Activated T-cell treated with anti-CD3 and anti-CD28 coated beads, Interleukin-2, amount 50 U/mL, for 72 hours (primary cell): ENCODE measurements at regions not wholly inside any gene's neighbourhood (a gene's known extent, or its start where the extent isn't known, plus 50 kb on each side); places are given as distances from the start of the nearest gene placed in this dataset.

Experiments used
- ATAC-seq, 2 donors: fragments of 150-1000 bp; cut with Tn5 transposase; replicated peaks in 1 of 2; 2 replicates each; pipeline ENCODE4 v1.10.0; 2021; ENCODE audit warnings: moderate library complexity in 2 of 2, mild to moderate bottlenecking in 1 of 2
- DNase-seq, 2 donors: peaks; one replicate each; pipeline ENCODE4 v3.0.0; 2021 to 2022; ENCODE audit warnings: mixed read lengths in 1 of 2
- H3K27ac Mint-ChIP-seq: one replicate; pipeline ENCODE4 v1.8.0; 2022; ENCODE audit warnings: mild to moderate bottlenecking, moderate library complexity, mixed read lengths
- H3K27me3 Mint-ChIP-seq: one replicate; pipeline ENCODE4 v1.8.0; 2022; ENCODE audit warnings: low read depth, mixed read lengths
- H3K36me3 Mint-ChIP-seq, 2 donors: one replicate each; pipeline ENCODE4 v1.8.0; 2022; ENCODE audit warnings: mixed read lengths in 2 of 2, mild to moderate bottlenecking in 1 of 2; ENCODE audit not compliant: insufficient read depth in 2 of 2
- H3K4me1 Mint-ChIP-seq: one replicate; pipeline ENCODE4 v1.8.0; 2022; ENCODE audit warnings: low read depth, mixed read lengths
- H3K4me3 Mint-ChIP-seq, 2 donors: one replicate each; pipeline ENCODE4 v1.8.0; 2022; ENCODE audit warnings: mild to moderate bottlenecking in 2 of 2, mixed read lengths in 2 of 2, moderate library complexity in 2 of 2
- H3K9me3 Mint-ChIP-seq, 2 donors: one replicate each; pipeline ENCODE4 v1.8.0; 2022; ENCODE audit warnings: mixed read lengths in 2 of 2

DNA sequence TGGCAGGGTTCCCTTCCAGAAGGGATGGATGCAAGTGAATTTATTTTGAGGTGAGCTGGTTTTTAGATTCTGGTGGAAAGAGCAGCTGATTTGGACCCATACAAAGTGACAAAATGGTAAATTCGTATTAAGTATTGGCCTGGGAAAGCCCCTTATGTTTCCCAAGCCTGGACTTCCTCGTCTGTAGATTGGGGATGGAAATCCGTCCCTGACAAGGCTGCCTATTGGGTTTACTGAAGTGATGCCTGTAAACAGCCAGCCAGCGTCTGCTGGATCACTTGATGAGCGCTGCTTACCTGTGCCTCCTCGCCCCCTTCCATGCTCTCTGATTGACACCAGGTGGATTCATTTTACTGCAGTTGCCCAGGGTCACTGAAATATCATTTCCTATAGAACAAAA is 233.8 kb downstream of the GADD45G start:
- H3K4me1 Mint-ChIP-seq, result no peaks in the 10 kb centered on the region
- H3K4me3 Mint-ChIP-seq, result no peak overlapping the region
- peaks cover 0 to 1% of the 10 kb centered on the region in 2 donors for H3K9me3 Mint-ChIP-seq
- no peak for DNase-seq
- no peaks in the 10 kb centered on the region for H3K36me3 Mint-ChIP-seq
- H3K27me3 Mint-ChIP-seq, result no peaks in the 10 kb centered on the region
- no peak for ATAC-seq
- no peak overlapping the region for H3K27ac Mint-ChIP-seq

- H3K4me1 Mint-ChIP-seq, result no peaks in the 10 kb centered on the region
- no peak for DNase-seq
Observed at GRCh38 chr9:89839449-89839848, 234.6 kb downstream of the GADD45G start.

DNA sequence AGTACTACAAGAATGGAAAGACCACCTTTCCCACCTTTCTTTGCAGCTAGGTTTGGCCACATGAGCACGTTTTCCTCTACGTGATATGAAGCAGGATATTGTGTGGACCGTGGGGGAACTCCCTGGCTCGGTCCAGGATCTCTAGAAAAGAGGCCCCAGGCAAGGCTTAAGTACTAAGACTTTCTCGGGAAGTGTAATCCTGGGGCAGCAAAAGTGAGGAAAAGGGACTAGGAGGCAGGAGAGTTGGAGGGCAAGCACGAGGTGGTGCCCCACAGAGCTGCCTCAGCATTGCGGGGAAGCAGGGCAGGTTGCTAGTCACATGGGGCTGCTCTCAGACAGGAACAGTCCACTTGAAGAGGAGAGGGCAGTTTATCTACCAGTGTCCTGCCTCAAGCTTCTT is 235.1 kb downstream of the GADD45G start:
- no peaks in the 10 kb centered on the region for H3K4me1 Mint-ChIP-seq
- ATAC-seq (no peak), DNase-seq (no peak)
- no peak overlapping the region for H3K4me3 Mint-ChIP-seq
- no peaks in the 10 kb centered on the region for H3K27me3 Mint-ChIP-seq
- peaks cover 0 to 1% of the 10 kb centered on the region in 2 donors for H3K9me3 Mint-ChIP-seq
- H3K36me3 Mint-ChIP-seq, result no peaks in the 10 kb centered on the region
- H3K27ac Mint-ChIP-seq, result no peak overlapping the region

More at GRCh38 chr9:89839449-89839848, 234.6 kb downstream of the GADD45G start:
- peaks cover 0 to 1% of the 10 kb centered on the region in 2 donors for H3K9me3 Mint-ChIP-seq
- no peaks in the 10 kb centered on the region for H3K27me3 Mint-ChIP-seq
- H3K27ac Mint-ChIP-seq, result no peak overlapping the region
- no peaks in the 10 kb centered on the region for H3K36me3 Mint-ChIP-seq
- no peak overlapping the region for H3K4me3 Mint-ChIP-seq
- ATAC-seq, result no peak

DNA sequence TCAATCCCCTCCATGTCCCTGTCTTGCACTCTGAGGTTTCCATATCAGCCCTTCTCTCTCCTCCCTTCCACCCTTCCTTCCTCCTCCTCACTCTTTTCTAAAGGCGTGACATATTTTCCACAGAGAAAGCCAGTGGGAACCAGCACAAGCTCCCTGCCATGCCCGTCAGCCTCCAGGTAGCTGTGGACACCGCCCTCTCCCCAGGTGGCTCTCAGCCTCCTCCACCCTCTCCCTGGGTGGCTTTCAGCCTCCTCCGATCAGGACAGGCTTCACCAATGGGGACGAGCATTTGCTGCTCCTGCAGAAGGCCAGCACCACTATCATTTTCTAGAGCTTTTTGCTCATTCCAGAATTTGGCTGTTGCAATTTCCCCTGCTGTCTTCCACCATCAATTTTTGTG is 236.6 kb downstream of the GADD45G start:
- H3K9me3 Mint-ChIP-seq, result peaks cover 0 to 1% of the 10 kb centered on the region in 2 donors
- H3K27ac Mint-ChIP-seq, result no peak overlapping the region
- DNase-seq, result no peak
- H3K4me1 Mint-ChIP-seq, result no peaks in the 10 kb centered on the region
- ATAC-seq, result no peak
- H3K4me3 Mint-ChIP-seq, result no peak overlapping the region
- no peaks in the 10 kb centered on the region for H3K36me3 Mint-ChIP-seq
- no peaks in the 10 kb centered on the region for H3K27me3 Mint-ChIP-seq

DNA sequence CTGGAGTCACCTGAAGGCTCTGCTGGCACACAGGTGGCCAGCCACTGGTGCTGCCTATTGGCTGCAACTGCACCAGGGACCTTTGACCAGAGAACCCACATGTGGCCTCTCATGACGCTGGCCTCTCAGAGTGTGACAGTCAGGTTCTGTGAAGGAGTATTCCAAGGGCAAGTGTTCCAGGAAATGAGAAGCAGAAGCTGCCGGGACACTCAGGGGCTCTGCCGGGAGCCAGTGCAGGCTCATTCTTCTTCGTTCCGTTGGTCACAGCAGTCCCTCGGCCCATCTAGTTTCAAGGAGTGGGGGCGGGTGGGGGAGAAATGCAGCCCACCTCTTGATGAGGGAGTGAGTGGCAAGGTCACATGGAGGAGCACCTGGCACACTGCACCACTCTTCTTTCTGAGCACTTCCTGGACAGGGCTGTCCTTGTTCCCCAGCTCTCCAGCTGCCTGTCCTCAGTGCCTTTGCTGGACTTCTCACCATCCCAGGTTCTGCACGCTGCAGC is 237.5 kb downstream of the GADD45G start:
- ATAC-seq, result no peak
- H3K27me3 Mint-ChIP-seq, result no peaks in the 10 kb centered on the region
- no peaks in the 10 kb centered on the region for H3K36me3 Mint-ChIP-seq
- DNase-seq, result no peak
- H3K4me1 Mint-ChIP-seq, result no peaks in the 10 kb centered on the region
- peaks cover 0 to 1% of the 10 kb centered on the region in 2 donors for H3K9me3 Mint-ChIP-seq
- H3K4me3 Mint-ChIP-seq, result no peak overlapping the region
- H3K27ac Mint-ChIP-seq, result no peak overlapping the region

DNA sequence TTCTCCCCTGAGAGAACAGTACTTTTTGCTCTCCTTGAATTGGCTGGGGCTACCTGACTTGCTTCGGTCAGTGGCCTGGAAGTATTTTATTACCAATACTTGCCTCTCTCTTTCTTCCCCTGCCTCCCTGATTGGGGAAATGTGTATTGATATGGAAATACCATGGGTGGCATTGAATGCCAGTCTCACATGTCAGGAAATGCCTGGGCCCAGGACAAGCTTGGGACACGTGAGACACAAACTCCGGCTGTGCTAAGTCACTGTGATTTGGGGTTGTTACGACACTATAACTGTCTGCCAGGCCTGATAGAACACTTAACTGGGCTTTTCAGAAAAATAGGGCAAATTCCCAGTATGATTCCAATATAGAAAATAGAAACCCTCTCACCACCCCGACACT is 238.3 kb downstream of the GADD45G start:
- peaks cover 0 to 1% of the 10 kb centered on the region in 2 donors for H3K9me3 Mint-ChIP-seq
- H3K27ac Mint-ChIP-seq, result no peak overlapping the region
- H3K36me3 Mint-ChIP-seq, result no peaks in the 10 kb centered on the region
- DNase-seq (no peak), ATAC-seq (no peak)
- no peaks in the 10 kb centered on the region for H3K4me1 Mint-ChIP-seq
- H3K27me3 Mint-ChIP-seq, result no peaks in the 10 kb centered on the region
- no peak overlapping the region for H3K4me3 Mint-ChIP-seq

- Mint-ChIP-seq H3K9me3 (peaks cover 0 to 1% of the 10 kb centered on the region in 2 donors), H3K4me3 (no peak overlapping the region), H3K27me3 (no peaks in the 10 kb centered on the region), H3K27ac (no peak overlapping the region), H3K4me1 (no peaks in the 10 kb centered on the region), H3K36me3 (no peaks in the 10 kb centered on the region)
- DNase-seq, result no peak
- no peak for ATAC-seq
Observed at GRCh38 chr9:89843591-89843990, 238.8 kb downstream of the GADD45G start.

DNA sequence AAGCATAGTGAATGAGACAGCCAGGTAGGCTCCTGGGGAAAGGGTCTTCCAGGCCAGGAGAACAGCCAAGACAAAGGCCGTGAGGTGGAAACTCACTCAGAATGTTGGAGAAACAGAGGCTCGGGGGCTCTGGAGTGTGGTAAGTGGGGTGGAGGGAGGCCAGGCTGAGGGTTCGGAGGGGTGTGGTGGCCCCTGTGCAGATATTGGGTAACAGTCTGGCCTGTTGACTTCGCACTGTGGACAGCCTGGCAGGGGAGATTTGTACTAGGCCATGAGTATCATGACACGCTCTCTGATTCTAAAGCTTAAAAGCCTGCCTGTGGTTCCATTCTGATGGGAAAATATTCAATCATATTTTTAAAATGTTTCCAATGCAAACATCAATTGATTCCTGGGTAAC is 239.3 kb downstream of the GADD45G start:
- Mint-ChIP-seq H3K4me3 (no peak overlapping the region), H3K36me3 (no peaks in the 10 kb centered on the region), H3K4me1 (no peaks in the 10 kb centered on the region), H3K27ac (no peak overlapping the region), H3K27me3 (no peaks in the 10 kb centered on the region), H3K9me3 (peaks cover 0 to 1% of the 10 kb centered on the region in 2 donors)
- DNase-seq (no peak), ATAC-seq (no peak)

DNA sequence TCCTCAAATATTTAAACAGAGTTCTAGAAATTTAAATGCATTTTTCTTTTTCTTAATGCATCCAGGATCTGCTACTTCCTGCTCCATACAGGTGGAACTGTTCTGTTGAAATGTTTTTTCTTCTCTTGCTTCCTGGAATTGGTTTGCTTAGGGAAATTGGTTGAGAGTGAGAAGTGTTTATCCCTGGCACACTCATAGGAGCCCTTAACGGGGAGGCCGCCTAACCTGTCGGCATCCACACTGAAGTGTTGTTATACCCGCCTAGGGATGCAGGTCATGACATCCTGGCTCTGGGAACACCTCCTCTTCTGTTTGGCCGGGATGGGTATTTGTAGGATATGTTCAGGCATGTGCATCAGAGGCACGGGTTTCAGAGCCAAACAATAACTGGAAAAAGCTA is 239.7 kb downstream of the GADD45G start:
- no peaks in the 10 kb centered on the region for H3K27me3 Mint-ChIP-seq
- DNase-seq, result no peak

DNA sequence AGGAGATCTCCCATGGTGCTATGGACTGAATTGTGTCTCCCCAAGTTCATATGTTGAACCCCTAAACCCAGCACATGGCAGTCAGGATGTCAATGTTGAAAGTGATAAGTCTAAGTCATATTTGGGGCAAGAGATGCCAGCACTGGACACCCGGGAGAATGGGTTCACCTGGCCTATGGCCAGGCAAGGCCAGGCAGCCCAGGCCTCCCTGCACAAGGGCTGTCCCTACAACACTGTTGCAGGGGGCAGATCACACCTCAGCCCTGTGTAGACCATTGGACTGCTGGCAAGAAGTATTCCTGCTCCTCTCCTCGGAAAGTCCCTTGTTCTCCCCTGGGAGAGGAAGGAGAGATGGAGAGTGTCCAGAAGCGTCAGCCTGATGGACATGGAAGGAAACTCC is 240.5 kb downstream of the GADD45G start:
- DNase-seq (no peak), ATAC-seq (no peak)
- H3K9me3 Mint-ChIP-seq, result peaks cover 0 to 1% of the 10 kb centered on the region in 2 donors
- no peaks in the 10 kb centered on the region for H3K4me1 Mint-ChIP-seq
- H3K27me3 Mint-ChIP-seq, result no peaks in the 10 kb centered on the region
- H3K27ac Mint-ChIP-seq, result no peak overlapping the region
- H3K4me3 Mint-ChIP-seq, result no peak overlapping the region
- H3K36me3 Mint-ChIP-seq, result no peaks in the 10 kb centered on the region

More for the DNA sequence above, 239.7 kb downstream of the GADD45G start:
- no peak overlapping the region for H3K4me3 Mint-ChIP-seq
- H3K9me3 Mint-ChIP-seq, result peaks cover 0 to 1% of the 10 kb centered on the region in 2 donors
- no peaks in the 10 kb centered on the region for H3K36me3 Mint-ChIP-seq
- no peak for ATAC-seq
- no peaks in the 10 kb centered on the region for H3K4me1 Mint-ChIP-seq
- H3K27ac Mint-ChIP-seq, result no peak overlapping the region

DNA sequence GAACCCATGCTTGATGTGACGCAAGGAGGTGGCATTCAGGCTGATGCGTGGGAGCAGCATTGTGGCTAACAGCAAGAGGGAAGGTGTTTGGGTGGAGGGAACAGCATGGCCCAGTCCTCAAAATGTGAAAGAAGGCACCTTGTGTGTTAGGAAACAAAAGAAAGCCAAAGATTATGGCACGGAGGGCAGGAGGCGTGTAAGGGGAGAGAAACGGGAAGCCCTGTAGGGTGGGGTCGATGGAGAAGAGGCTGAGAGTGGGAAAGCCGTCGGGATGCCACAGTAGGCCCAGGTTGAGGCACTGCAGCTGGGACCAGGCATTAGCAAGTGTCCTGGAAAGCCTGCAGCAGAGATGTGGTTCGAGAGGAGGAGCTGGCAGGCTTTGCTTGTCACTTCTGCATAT is 241.1 kb downstream of the GADD45G start:
- ATAC-seq (no peak), DNase-seq (no peak)
- Mint-ChIP-seq H3K27me3 (no peaks in the 10 kb centered on the region), H3K4me3 (no peak overlapping the region), H3K36me3 (no peaks in the 10 kb centered on the region), H3K27ac (no peak overlapping the region), H3K9me3 (peaks cover 0 to 1% of the 10 kb centered on the region in 2 donors), H3K4me1 (no peaks in the 10 kb centered on the region)

GRCh38 chr9:89848060-89849040 is 243.5 kb downstream of the GADD45G start:
- H3K27ac Mint-ChIP-seq, result no peak overlapping the region
- H3K4me1 Mint-ChIP-seq, result no peaks in the 10 kb centered on the region
- H3K27me3 Mint-ChIP-seq, result no peaks in the 10 kb centered on the region
- DNase-seq (no peak), ATAC-seq (no peak)
- no peak overlapping the region for H3K4me3 Mint-ChIP-seq
- no peaks in the 10 kb centered on the region for H3K36me3 Mint-ChIP-seq
- H3K9me3 Mint-ChIP-seq, result no peaks in the 10 kb centered on the region

- no peak overlapping the region for H3K4me3 Mint-ChIP-seq
- DNase-seq, result no peak
- H3K4me1 Mint-ChIP-seq, result no peaks in the 10 kb centered on the region
- H3K36me3 Mint-ChIP-seq, result no peaks in the 10 kb centered on the region
- H3K9me3 Mint-ChIP-seq, result no peaks in the 10 kb centered on the region
- H3K27me3 Mint-ChIP-seq, result no peaks in the 10 kb centered on the region
- no peak for ATAC-seq
- no peak overlapping the region for H3K27ac Mint-ChIP-seq
Observed at GRCh38 chr9:89849096-89849495, 244.3 kb downstream of the GADD45G start.
